ENCODE measurements at regions not wholly inside any gene's neighbourhood (a gene's known extent, or its start where the extent isn't known, plus 50 kb on each side); places are given as distances from the start of the nearest gene placed in this dataset.
"Not testable (repeated sequence)": the region's sequence is repeated elsewhere in the genome, so short reads cannot be mapped to it uniquely, and the experiment has no call there.

GRCh38 chr6:43886067-43886461 lies 116.1 kb downstream of the VEGFA start:
- H3K4me3 ChIP-seq (replicated peaks; ENCODE audit: low read depth, low read length): no peak overlapping the region
- no peak for DNase-seq (ENCODE audit: low read depth)
- no peak for TF ChIP-seq CTCF (IDR thresholded peaks at IDR 0.05; ENCODE audit: low read length, missing control alignments)

GRCh38 chr6:43885399-43886066 lies 115.5 kb downstream of the VEGFA start:
- DNase-seq (ENCODE audit: low read depth): no peak
- TF ChIP-seq CTCF (IDR thresholded peaks at IDR 0.05; ENCODE audit: low read length, missing control alignments): no peak

GRCh38 chr6:43884652-43885022 lies 114.6 kb downstream of the VEGFA start:
- H3K4me3 ChIP-seq (replicated peaks; ENCODE audit: low read depth, low read length): no peak overlapping the region
- TF ChIP-seq CTCF (IDR thresholded peaks at IDR 0.05; ENCODE audit: low read length, missing control alignments): no peak
- DNase-seq (ENCODE audit: low read depth): no peak

More at GRCh38 chr6:43885399-43886066, 115.5 kb downstream of the VEGFA start:
- no peak overlapping the region for H3K4me3 ChIP-seq (replicated peaks; ENCODE audit: low read depth, low read length)

GRCh38 chr6:43883847-43884651 lies 114.0 kb downstream of the VEGFA start:
- TF ChIP-seq CTCF (IDR thresholded peaks at IDR 0.05; ENCODE audit: low read length, missing control alignments): no peak
- no peak overlapping the region for H3K4me3 ChIP-seq (replicated peaks; ENCODE audit: low read depth, low read length)
- no peak for DNase-seq (ENCODE audit: low read depth)

GRCh38 chr6:43882690-43883448 lies 112.9 kb downstream of the VEGFA start:
- not testable (repeated sequence) for DNase-seq (ENCODE audit: low read depth); H3K4me3 ChIP-seq (replicated peaks; ENCODE audit: low read depth, low read length)

GRCh38 chr6:43880236-43881137 lies 110.5 kb downstream of the VEGFA start:
- no peak for TF ChIP-seq CTCF (IDR thresholded peaks at IDR 0.05; ENCODE audit: low read length, missing control alignments)
- H3K4me3 ChIP-seq (replicated peaks; ENCODE audit: low read depth, low read length): no peak overlapping the region
- no peak for DNase-seq (ENCODE audit: low read depth)

All from fibroblast of pulmonary artery (primary cell).